ENCODE measurements at regions not wholly inside any gene's neighbourhood (a gene's known extent, or its start where the extent isn't known, plus 50 kb on each side); places are given as distances from the start of the nearest gene placed in this dataset.

- TF ChIP-seq CTCF (IDR thresholded peaks at IDR 0.05; ENCODE audit: poor library complexity), result no peak
- TF ChIP-seq EZH2 (IDR thresholded peaks at IDR 0.05; ENCODE audit: borderline replicate concordance), result no peak
- no peak for TF ChIP-seq EZH2phosphoT487 (IDR thresholded peaks at IDR 0.05; ENCODE audit: low read depth, severe bottlenecking, unreplicated experiment)
Measured at GRCh38 chr2:106686814-106687213, 199.2 kb downstream of the ST6GAL2 start.

All from hepatocyte (in vitro differentiated cells).